ENCODE measurements at regions not wholly inside any gene's neighbourhood (a gene's known extent, or its start where the extent isn't known, plus 50 kb on each side); places are given as distances from the start of the nearest gene placed in this dataset.

DNA sequence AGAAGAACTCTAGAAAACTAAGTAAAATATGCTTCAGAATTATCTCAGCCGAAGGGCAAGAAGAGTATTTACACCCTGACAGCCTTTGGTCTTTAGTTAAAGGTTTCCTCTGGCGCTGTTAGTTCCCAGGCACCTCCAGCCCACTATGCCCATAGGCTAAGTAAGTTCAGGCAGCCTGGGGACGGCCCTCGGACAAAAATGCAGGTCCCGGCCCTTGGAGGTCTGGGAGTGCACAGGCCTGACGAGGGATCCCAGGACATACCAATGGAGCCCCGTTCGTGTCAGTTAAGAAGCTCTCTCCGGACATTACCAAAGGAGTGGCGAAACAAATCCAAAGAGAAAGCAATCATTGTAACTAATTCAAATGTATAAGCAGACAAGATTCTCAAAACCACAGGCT is 311.8 kb downstream of the CD83 start:
- peaks cover 0 to 2% of the 10 kb centered on the region in 2 donors for H3K27me3 Mint-ChIP-seq
- H3K4me1 Mint-ChIP-seq: peaks cover 0 to under 1% (median 0%) of the 10 kb centered on the region in 4 donors
- Histone ChIP-seq H3K27ac (ENCODE audit: low read depth, low read length) (no peak overlapping the region), H3K4me3 (ENCODE audit: low read length in 2 of 2) (no peak overlapping the region), H3K9me3 (ENCODE audit: control insufficient read depth in 1 of 2, low read length in 2 of 2) (no peaks in the 10 kb centered on the region), H3K27me3 (ENCODE audit: insufficient read depth, low read length) (no peaks in the 10 kb centered on the region), H3K36me3 (ENCODE audit: insufficient read depth, low read length) (no peaks in the 10 kb centered on the region), H3K4me1 (ENCODE audit: insufficient read depth, low read length) (no peaks in the 10 kb centered on the region)
- no peak for DNase-seq
- H3K9me3 Mint-ChIP-seq: no peaks in the 10 kb centered on the region
- POLR2A ChIA-PET (ENCODE audit: partially characterized antibody): no interaction called here
- CTCF ChIA-PET (ENCODE audit: partially characterized antibody): no interaction called here
- intact Hi-C loops (cut with micrococcal nuclease): no loop called here
- no peak overlapping the region for H3K4me3 Mint-ChIP-seq
- no peaks in the 10 kb centered on the region for H3K36me3 Mint-ChIP-seq
- H3K27ac Mint-ChIP-seq: no peak overlapping the region

DNA sequence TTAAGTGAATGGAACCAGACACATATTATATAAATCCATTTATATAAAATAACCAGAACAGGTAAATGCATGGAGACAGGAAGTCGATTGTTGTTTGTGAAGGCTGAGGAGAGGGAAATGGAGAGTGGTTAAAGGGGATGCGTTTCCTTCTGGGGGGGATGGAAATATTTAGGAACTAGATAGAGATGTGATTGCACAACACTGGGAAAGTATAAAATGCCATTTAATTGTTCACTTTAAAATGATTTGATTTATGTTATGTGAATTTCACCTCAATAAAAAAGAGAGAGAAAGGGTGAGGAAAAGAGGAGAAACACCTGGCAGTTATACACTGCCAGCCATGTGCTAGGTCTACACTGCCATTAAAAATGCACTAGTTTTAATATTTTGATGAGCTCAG is 312.6 kb downstream of the CD83 start:
- no peaks in the 10 kb centered on the region for H3K27me3 ChIP-seq (ENCODE audit: insufficient read depth, low read length)
- Mint-ChIP-seq H3K9me3 (no peaks in the 10 kb centered on the region), H3K4me1 (no peaks in the 10 kb centered on the region), H3K27me3 (peaks cover 0 to 2% of the 10 kb centered on the region in 2 donors), H3K4me3 (no peak overlapping the region), H3K36me3 (no peaks in the 10 kb centered on the region), H3K27ac (no peak overlapping the region)
- no peak overlapping the region for H3K4me3 ChIP-seq (ENCODE audit: low read length in 2 of 2)
- H3K9me3 ChIP-seq (ENCODE audit: control insufficient read depth in 1 of 2, low read length in 2 of 2): no peaks in the 10 kb centered on the region
- POLR2A ChIA-PET (ENCODE audit: partially characterized antibody): no interaction called here
- intact Hi-C loops (cut with micrococcal nuclease): no loop called here
- H3K36me3 ChIP-seq (ENCODE audit: insufficient read depth, low read length): no peaks in the 10 kb centered on the region
- no peak for DNase-seq
- H3K4me1 ChIP-seq (ENCODE audit: insufficient read depth, low read length): no peaks in the 10 kb centered on the region
- CTCF ChIA-PET (ENCODE audit: partially characterized antibody): no interaction called here
- no peak overlapping the region for H3K27ac ChIP-seq (ENCODE audit: low read depth, low read length)

DNA sequence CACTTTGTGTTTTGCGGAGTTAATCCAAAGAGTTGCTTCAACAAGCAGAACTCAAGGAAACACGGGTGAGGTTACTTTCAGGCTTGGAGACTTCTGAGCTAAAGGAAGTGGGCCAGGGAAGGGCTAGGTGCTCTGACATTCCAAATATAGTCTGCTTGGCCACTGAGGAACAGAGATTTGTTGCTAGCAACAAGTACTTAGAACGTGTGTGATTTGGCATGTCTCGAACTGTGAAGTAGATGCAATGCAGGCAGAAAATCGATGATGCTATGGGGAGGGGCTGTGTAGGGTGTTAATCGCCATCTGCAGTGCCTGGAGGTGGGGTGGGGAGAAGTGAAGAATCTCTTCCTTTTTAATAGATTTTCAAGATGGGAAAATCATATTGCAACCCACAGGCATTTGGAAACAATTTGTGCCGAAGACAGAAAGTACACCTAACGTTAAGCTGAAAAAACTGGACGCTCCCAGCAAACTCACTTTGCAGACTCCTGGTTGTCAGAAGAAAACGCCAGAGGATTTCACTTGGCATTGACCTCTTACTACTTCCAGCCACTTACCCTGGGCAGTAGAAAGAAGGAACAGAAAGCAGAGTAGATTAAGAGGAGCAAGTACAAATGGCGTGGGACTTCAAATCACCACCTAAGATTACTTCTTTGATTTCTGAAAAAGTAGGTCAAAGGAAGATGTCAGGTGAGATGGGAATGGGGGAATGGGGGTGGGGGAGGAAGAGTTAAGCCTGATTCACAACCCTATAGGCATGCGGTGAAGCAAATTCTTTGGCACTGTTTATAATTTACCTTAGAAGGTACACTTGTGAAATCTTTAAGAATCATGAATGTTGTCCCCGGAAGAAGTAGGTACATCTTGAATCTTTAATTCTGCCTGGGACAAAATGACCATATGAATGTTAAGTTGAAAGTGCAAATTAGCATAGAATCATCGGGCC is 314.1 kb downstream of the CD83 start:
- Mint-ChIP-seq H3K27me3 (peaks cover 0 to 2% of the 10 kb centered on the region in 2 donors), H3K4me3 (no peak overlapping the region), H3K36me3 (no peaks in the 10 kb centered on the region), H3K27ac (no peak overlapping the region), H3K4me1 (no peaks in the 10 kb centered on the region), H3K9me3 (no peaks in the 10 kb centered on the region)
- DNase-seq: no peak
- intact Hi-C loops (cut with micrococcal nuclease): no loop called here
- H3K4me3 ChIP-seq (ENCODE audit: low read length in 2 of 2): no peak overlapping the region
- no peaks in the 10 kb centered on the region for H3K4me1 ChIP-seq (ENCODE audit: insufficient read depth, low read length)
- POLR2A ChIA-PET (ENCODE audit: partially characterized antibody): no interaction called here
- no peaks in the 10 kb centered on the region for H3K9me3 ChIP-seq (ENCODE audit: control insufficient read depth in 1 of 2, low read length in 2 of 2)
- H3K36me3 ChIP-seq (ENCODE audit: insufficient read depth, low read length): no peaks in the 10 kb centered on the region
- no peaks in the 10 kb centered on the region for H3K27me3 ChIP-seq (ENCODE audit: insufficient read depth, low read length)
- CTCF ChIA-PET (ENCODE audit: partially characterized antibody): no interaction called here
- H3K27ac ChIP-seq (ENCODE audit: low read depth, low read length): no peak overlapping the region

DNA sequence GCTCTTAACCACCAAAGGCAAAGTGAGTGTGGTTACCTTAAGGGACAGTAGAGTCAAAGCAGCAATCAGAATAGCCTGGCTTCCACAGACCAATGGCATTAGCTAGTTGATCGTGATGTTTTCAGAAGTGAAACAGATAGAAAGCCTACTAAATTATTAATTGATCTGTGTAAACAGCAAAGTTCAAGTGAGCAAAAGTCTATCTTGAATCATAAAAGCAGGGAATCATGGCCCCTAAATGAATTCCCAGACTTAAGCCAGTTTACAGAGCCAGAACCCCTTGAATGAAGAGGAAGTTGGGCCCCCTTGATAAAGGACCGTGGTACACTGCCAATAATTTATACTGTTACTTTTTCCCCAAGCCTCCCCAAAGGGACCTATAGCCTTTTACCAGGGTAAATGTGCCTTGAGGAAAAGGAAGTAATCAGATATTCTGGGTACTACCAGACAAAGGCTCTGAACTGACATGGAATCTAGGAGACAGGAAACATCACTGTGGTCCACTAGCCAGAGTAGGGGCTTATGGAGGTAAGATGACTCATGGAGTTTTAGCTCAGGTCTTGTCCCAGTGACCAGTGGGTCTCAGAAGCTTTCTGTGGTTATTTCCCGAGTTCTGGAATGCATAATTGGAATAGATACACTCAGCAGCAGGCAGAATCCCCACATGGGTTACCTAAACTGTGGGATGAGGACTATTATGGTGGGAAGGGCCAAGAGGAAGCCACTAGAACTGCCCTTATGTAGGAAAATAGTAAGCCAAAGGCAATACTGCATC is 317.5 kb downstream of the CD83 start:
- peaks cover 0 to 1% of the 10 kb centered on the region in 2 donors for H3K27me3 Mint-ChIP-seq
- Histone ChIP-seq H3K9me3 (ENCODE audit: control insufficient read depth in 1 of 2, low read length in 2 of 2) (no peaks in the 10 kb centered on the region), H3K27ac (ENCODE audit: low read depth, low read length) (no peak overlapping the region), H3K27me3 (ENCODE audit: insufficient read depth, low read length) (no peaks in the 10 kb centered on the region), H3K36me3 (ENCODE audit: insufficient read depth, low read length) (no peaks in the 10 kb centered on the region), H3K4me1 (ENCODE audit: insufficient read depth, low read length) (no peaks in the 10 kb centered on the region), H3K4me3 (ENCODE audit: low read length in 2 of 2) (no peak overlapping the region)
- H3K4me1 Mint-ChIP-seq: no peaks in the 10 kb centered on the region
- CTCF ChIA-PET (ENCODE audit: partially characterized antibody): no interaction called here
- no peaks in the 10 kb centered on the region for H3K36me3 Mint-ChIP-seq
- POLR2A ChIA-PET (ENCODE audit: partially characterized antibody): no interaction called here
- H3K27ac Mint-ChIP-seq: no peak overlapping the region
- no peak overlapping the region for H3K4me3 Mint-ChIP-seq
- intact Hi-C loops (cut with micrococcal nuclease): no loop called here
- H3K9me3 Mint-ChIP-seq: no peaks in the 10 kb centered on the region
- DNase-seq: no peak

DNA sequence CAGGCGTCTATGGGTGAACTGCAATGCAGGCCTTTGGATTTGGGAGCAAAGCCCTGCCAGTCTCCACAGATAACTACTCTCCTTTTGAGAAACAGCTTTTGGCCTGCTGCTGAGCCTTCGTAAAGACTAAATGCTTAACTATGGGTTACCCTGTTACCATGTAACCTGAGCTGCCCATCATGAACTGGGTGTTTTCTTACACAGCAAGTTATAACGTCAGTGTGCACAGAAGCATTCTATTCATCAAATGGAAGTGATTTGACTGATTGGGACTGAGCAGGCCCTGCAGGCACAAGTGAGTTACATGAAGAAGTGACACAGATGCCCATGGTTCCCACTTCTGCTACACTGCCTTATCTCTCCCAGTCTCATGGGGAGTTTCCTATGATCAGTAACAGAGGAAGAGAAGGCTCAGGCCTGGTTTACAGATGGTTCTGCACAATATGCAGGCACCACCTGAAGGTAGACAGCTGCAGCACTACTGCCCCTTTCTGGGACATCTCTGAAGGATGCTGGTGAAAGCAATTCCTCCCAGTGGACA is 319.1 kb downstream of the CD83 start:
- no peaks in the 10 kb centered on the region for H3K36me3 Mint-ChIP-seq
- Histone ChIP-seq H3K4me1 (ENCODE audit: insufficient read depth, low read length) (no peaks in the 10 kb centered on the region), H3K4me3 (ENCODE audit: low read length in 2 of 2) (no peak overlapping the region), H3K9me3 (ENCODE audit: control insufficient read depth in 1 of 2, low read length in 2 of 2) (no peaks in the 10 kb centered on the region), H3K27me3 (ENCODE audit: insufficient read depth, low read length) (no peaks in the 10 kb centered on the region), H3K36me3 (ENCODE audit: insufficient read depth, low read length) (no peaks in the 10 kb centered on the region), H3K27ac (ENCODE audit: low read depth, low read length) (no peak overlapping the region)
- CTCF ChIA-PET (ENCODE audit: partially characterized antibody): interaction anchor here (1.2 kb wide), 1 partner anchor 22 kb away, joined by 3 read pairs; no protein-coding TSS in a partner anchor
- no peak overlapping the region for H3K4me3 Mint-ChIP-seq
- POLR2A ChIA-PET (ENCODE audit: partially characterized antibody): interaction anchor here (0.6 kb wide), 1 partner anchor 1118 kb away, joined by 4 read pairs; no protein-coding TSS in a partner anchor
- intact Hi-C loops (cut with micrococcal nuclease): no loop called here
- no peak for DNase-seq
- H3K9me3 Mint-ChIP-seq: no peaks in the 10 kb centered on the region
- H3K4me1 Mint-ChIP-seq: no peaks in the 10 kb centered on the region
- H3K27me3 Mint-ChIP-seq: no peaks in the 10 kb centered on the region
- H3K27ac Mint-ChIP-seq: no peak overlapping the region

DNA sequence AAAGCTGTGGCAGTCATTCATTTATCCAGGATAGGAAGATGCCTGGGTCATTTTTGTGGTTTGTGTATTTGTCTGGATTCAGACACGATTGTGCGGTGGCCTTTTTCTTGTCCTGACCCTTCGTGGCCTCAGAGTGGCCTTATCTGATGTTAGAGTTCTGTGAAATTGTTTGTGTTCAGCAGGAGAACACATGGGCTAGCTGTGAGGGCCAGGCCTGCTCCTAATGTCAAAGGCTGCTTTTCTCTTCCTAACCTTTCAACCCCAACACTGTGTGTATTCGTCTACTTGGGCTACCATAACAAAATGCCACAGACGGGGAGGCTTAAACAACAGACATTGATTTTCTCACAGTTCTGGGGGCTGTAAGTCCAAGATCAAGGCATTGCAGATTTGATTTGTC is 321.8 kb downstream of the CD83 start:
- no peaks in the 10 kb centered on the region for H3K4me1 ChIP-seq (ENCODE audit: insufficient read depth, low read length)
- H3K4me3 ChIP-seq (ENCODE audit: low read length in 2 of 2): no peak overlapping the region
- H3K36me3 ChIP-seq (ENCODE audit: insufficient read depth, low read length): no peaks in the 10 kb centered on the region
- H3K27ac ChIP-seq (ENCODE audit: low read depth, low read length): no peak overlapping the region
- DNase-seq: no peak
- no peaks in the 10 kb centered on the region for H3K36me3 Mint-ChIP-seq
- CTCF ChIA-PET (ENCODE audit: partially characterized antibody): interaction anchor here (1.1 kb wide), 1 partner anchor 13 kb away, joined by 3 read pairs; no protein-coding TSS in a partner anchor
- intact Hi-C loops (cut with micrococcal nuclease): no loop called here
- H3K4me3 Mint-ChIP-seq: no peak overlapping the region
- H3K9me3 Mint-ChIP-seq: no peaks in the 10 kb centered on the region
- POLR2A ChIA-PET (ENCODE audit: partially characterized antibody): no interaction called here
- no peaks in the 10 kb centered on the region for H3K9me3 ChIP-seq (ENCODE audit: control insufficient read depth in 1 of 2, low read length in 2 of 2)
- no peak overlapping the region for H3K27ac Mint-ChIP-seq
- H3K27me3 Mint-ChIP-seq: no peaks in the 10 kb centered on the region
- H3K4me1 Mint-ChIP-seq: peaks cover 0 to 1% (median 0%) of the 10 kb centered on the region in 4 donors
- no peaks in the 10 kb centered on the region for H3K27me3 ChIP-seq (ENCODE audit: insufficient read depth, low read length)

DNA sequence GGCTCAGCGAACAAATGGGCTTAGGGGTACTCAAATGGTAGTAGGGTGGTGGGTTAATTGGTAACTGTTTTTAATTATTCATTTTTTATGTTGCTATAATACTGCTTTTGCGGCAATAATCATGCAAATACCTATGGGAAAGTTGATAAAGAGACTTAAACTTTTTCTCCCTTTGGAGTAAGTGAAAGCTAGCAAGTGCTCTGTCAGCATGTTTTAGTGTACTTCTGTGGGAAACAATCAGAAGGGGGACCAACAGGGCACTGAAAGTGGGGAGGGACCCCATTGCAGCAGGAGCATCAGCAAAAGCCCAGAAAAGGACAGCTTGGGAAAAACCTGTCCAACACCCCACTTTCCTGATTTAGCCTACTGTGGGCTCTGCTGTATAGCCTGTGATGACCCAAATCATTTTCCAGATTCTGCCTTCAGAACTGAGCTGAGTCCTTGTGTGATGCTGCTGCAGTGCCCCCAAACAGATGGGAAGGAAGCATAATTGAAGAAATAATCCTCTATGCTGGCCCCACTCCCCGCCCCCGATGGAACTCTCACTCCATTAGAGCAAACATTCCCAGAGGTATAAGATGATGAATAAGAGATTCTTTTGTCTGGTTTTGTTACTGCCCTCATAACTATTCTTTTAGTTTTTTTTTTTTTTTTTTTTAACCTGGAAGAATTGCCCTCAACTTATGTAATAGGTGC is 322.8 kb downstream of the CD83 start:
- Histone ChIP-seq H3K4me1 (ENCODE audit: insufficient read depth, low read length) (no peaks in the 10 kb centered on the region), H3K4me3 (ENCODE audit: low read length in 2 of 2) (no peak overlapping the region), H3K9me3 (ENCODE audit: control insufficient read depth in 1 of 2, low read length in 2 of 2) (no peaks in the 10 kb centered on the region), H3K36me3 (ENCODE audit: insufficient read depth, low read length) (no peaks in the 10 kb centered on the region), H3K27me3 (ENCODE audit: insufficient read depth, low read length) (no peaks in the 10 kb centered on the region), H3K27ac (ENCODE audit: low read depth, low read length) (no peak overlapping the region)
- H3K9me3 Mint-ChIP-seq: no peaks in the 10 kb centered on the region
- ChIA-PET CTCF (ENCODE audit: partially characterized antibody) (no interaction called here), POLR2A (ENCODE audit: partially characterized antibody) (no interaction called here)
- H3K27me3 Mint-ChIP-seq: no peaks in the 10 kb centered on the region
- DNase-seq: no peak
- no peak overlapping the region for H3K27ac Mint-ChIP-seq
- peaks cover 0 to 1% (median 0%) of the 10 kb centered on the region in 4 donors for H3K4me1 Mint-ChIP-seq
- intact Hi-C loops (cut with micrococcal nuclease): no loop called here
- H3K36me3 Mint-ChIP-seq: no peaks in the 10 kb centered on the region
- H3K4me3 Mint-ChIP-seq: no peak overlapping the region
